GM18909 (cell line): ENCODE measurements at regions not wholly inside any gene's neighbourhood (a gene's known extent, or its start where the extent isn't known, plus 50 kb on each side); places are given as distances from the start of the nearest gene placed in this dataset.

ENCODE experiments used
- ATAC-seq: cut with Tn5 transposase; IDR thresholded peaks from one replicate; pipeline ENCODE4 v1.9.1; 2021; ENCODE audit warnings: mild to moderate bottlenecking; ENCODE audit not compliant: unreplicated experiment, poor library complexity

- ATAC-seq, result no peak
Measured at GRCh38 chr10:28778524-28778923, 101.2 kb downstream of the BAMBI start.

DNA sequence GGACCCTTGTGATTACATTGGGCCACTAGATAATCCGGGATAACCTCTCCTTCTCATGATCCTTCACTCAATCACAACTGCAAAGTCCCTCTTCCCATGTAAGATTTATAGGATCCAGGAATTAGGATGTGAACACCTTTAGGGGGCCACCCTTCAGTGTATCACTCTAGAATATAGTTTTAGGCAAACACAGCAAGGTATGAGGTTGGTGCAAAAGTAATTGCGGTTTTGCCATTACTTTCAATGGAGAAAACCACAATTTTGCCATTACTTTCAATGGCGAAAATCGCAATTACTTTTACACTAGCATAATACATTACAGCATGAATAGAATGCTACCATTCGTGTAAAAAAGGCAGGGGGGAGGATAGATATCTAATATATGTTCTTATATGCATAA, 104.0 kb downstream of the BAMBI start:
- ATAC-seq, result no peak

DNA sequence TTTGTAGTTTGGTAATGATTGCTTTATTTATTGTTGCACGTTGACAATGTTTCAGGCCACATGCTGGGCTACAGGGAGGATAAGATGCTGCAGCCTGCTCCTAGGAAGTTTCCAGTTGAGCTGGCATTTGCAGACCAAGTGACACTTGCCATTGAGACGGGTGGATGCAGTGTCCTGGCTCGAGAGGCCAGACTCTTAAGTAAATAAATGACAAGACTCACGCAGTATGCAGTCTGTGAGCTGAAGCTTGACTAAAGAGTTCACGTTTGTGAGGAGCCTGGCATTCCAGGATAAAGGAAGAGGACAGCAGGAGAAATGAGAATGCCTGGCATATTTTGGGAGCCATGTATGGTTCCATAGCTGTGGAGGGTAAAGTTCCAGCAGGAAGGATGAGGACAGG, 105.8 kb downstream of the BAMBI start:
- no peak for ATAC-seq

- no peak for ATAC-seq
Measured at GRCh38 chr10:28785018-28785417, 107.7 kb downstream of the BAMBI start.

DNA sequence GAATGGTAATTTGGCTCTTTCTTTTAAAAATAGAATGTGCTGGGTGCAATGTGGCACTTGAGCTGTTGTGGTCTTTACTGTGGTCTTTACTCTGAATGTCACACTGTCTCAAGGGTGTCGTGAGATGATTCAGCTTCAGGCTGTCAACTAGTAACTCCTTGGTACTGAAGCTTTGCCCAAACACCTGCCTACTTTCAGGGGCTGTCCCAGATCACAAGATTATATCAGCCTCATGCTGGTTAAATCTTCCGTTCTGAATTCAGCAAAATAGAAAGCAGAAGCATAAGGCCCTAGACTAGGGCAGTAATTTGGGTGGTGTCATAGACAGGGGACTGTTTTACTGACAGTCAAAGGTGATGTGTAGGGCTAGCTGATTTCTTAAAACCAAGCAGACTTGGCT, 110.9 kb downstream of the BAMBI start:
- ATAC-seq, result peak; percentile 88

DNA sequence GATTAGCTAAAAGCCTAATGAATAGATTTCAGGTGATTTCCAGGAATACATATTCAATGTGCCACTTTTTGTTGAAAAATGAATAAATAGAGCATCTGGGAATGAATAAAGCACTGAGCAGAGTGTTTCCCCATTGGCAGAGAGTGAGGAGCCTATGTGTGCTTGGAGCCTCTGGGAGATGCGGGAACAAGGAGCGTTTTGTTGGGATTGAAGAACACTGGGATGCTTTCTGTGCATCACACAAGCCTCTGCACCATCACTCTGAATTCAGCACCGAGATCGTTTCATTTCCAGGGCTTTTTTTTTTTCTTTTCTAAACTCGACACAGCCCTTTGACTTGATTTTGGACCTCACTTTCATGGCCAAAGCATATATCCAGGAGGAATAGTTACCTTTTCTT, 111.4 kb downstream of the BAMBI start:
- no peak for ATAC-seq

DNA sequence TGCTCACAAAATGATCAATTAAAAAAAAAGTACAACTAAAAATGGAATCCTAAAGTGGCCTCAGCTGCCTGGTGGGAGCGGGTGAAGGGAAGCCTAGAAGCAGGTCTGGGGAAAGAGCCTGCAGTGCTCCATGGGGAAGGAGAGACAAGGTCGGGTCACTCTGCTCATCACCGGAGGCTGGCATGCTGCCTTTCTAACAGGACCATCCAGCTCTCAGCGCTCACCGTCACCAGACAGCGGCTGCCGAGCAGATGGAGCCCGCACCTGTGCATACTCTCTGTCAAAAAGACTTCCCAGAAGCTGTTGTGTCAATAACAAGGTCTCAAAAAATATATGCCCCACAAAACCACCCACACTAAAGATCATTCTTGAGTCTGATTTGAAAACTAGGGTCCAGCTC, 112.8 kb downstream of the BAMBI start:
- ATAC-seq, result no peak

DNA sequence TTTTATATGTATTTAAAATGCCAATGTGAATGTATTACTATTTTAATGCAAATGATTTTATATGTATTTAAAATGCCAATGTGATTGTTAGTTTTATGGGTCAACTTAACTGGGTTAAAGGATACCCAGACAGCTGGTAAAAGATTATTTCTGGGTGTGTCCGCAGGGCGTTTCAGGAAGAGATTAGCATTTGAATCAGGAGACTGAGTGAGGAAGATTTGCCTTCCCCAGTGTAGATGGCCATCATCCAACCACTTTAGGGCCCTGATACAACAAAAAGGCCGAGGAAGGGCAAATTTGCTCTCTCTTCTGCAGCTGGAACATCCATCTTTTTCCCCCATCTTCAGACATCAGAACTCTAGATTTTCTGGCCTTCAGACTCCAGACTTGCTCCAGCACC, 116.2 kb downstream of the BAMBI start:
- ATAC-seq, result no peak

DNA sequence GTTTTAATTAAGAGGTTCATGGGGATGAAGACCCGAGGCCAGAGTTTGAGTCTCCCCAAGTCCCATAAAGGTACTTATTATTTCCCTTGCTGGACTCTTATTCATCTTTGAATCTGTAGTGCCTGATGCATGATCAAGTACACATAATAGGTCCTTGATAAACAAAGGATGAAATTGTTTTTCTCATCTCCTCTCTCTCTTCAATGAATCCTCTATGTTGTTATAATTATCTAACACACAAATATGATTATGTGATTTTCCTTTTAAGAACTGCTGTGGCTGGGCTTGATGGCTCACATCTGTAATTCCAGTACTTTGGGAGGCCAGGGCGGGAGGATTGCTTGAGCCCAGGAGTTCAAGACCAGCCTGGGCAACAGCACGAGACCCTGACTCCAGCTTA, 117.7 kb downstream of the BAMBI start:
- no peak for ATAC-seq

DNA sequence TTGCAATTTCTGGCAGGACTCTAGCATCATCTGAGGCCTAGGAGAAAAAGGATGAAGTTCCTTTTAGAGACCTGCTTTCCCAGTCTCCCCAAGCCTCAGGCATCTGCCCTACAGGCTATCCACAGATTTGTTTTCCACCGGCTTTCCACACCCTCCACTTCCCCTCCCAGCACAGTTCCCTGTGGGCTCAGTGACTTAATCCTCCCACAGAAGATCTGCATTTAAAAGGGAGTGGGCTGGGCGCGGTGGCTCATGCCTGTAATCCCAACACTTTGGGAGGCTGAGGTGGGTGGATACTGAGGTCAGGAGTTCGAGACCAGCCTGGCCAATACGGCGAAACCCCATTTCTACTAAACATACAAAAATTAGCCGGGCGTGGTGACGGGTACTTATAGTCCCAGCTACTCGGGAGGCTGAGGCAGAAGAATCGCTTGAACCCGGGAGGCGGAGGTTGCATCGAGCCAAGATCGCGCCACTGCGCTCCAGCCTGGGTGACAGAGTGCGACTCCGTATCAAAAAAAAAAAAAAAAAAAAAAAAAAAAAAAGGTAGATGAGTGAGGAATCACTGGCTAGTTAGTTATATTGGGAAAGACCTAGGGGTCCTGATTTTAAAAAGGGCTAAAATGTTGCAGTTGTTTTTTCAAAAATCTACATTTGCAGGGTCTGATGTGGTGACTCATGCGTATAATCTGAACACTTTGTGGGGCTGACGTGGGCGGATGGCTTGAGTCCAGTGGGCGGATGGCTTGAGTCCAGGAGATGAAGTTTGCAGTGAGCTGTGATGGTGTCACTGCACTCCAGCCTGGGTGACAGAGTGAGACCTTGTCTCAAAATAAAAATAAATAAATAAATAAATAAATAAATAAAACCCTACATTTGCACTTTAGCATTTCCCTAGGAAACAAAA, 119.5 kb downstream of the BAMBI start:
- no peak for ATAC-seq

GRCh38 chr10:28797904-28798371, 120.6 kb downstream of the BAMBI start:
- ATAC-seq, result no peak

DNA sequence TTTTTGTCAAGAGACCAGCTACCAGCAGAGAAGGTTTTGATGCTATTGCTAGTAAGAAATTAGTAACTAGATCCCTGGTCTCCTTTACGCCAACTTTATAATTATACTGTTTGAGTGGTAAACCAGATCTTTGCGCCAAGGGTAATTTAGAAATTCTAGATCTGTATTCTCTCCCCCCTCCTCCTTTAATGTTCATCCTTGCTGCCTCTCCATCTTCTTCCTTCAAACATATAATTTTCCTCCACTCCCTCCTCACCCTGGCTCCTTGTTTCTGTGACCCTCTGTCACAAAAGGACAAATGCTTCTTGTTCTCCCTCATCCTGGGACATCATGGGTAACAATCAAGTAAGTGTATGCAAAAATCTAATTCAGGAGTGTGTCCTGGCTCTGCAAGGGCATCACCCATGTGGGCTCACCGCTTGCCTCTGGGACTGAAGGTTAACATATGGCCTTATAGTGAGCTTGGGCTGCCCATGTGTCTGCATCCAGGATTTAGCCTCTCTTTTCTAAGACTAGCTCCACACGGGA, 121.2 kb downstream of the BAMBI start:
- no peak for ATAC-seq

GRCh38 chr10:28798964-28799363, 121.6 kb downstream of the BAMBI start:
- no peak for ATAC-seq

- ATAC-seq, result no peak
Measured at GRCh38 chr10:28800144-28800543, 122.8 kb downstream of the BAMBI start.

DNA sequence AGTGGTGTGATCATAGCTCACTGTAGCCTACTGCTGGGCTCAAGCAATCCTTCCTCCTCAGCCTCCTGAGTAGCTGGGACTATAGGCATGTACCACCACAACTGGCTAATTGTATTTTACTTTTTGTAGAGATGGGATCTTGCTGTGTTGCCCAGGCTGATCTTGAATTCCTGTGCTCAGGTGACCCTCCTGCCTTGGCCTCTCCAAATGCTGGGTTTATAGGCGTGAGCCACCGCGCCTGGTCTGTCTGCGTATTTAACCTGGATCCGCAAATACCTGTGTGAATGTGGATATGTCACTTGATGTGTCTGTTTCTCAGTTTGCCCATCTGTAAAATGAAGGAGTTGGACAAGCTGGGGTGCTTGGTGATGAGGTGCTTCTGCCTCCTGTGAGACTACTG, 123.9 kb downstream of the BAMBI start:
- no peak for ATAC-seq

- no peak for ATAC-seq
Measured at GRCh38 chr10:28801869-28802268, 124.5 kb downstream of the BAMBI start.

- ATAC-seq, result no peak
Measured at GRCh38 chr10:28805390-28805789, 128.1 kb downstream of the BAMBI start.

- no peak for ATAC-seq
Measured at GRCh38 chr10:28806488-28806941, 129.2 kb downstream of the BAMBI start.

DNA sequence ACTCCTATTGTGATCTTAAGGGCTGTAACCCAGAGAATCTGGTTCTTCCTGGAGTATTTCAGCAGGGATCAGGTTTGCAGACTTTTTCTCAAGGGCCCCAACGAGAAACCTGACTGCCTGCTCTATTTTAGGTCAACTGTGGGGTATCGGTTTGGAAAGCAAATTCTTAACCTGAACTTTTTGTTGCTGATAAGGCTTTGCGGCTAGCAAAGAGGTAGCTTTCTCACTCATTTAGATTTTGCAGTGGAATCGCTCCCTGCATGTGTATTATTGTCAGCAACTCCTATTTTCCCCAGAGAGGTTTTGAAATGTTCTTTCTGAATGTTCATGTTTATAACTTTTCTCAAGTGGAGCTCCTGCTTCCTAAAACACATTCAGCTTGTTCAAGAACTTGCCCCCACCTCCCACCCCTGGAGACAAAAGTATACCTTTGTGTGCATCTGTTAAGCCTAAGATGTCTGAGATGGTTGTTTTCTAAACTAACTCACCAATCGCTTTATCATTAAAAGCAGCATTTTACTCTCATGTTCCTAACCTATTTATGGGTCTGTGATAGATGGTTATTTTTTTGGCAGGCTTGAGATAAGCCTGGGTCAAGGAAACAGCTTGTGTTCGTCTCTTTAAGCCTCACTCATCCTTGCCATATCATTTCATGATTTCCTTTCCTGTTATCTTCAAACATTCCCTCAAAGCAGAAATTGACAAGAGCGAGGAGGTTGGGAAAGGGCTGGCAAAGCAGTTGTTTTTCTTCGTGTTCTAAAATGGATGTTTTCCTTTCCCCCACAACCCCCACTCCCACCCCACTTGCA, 129.8 kb downstream of the BAMBI start:
- no peak for ATAC-seq

DNA sequence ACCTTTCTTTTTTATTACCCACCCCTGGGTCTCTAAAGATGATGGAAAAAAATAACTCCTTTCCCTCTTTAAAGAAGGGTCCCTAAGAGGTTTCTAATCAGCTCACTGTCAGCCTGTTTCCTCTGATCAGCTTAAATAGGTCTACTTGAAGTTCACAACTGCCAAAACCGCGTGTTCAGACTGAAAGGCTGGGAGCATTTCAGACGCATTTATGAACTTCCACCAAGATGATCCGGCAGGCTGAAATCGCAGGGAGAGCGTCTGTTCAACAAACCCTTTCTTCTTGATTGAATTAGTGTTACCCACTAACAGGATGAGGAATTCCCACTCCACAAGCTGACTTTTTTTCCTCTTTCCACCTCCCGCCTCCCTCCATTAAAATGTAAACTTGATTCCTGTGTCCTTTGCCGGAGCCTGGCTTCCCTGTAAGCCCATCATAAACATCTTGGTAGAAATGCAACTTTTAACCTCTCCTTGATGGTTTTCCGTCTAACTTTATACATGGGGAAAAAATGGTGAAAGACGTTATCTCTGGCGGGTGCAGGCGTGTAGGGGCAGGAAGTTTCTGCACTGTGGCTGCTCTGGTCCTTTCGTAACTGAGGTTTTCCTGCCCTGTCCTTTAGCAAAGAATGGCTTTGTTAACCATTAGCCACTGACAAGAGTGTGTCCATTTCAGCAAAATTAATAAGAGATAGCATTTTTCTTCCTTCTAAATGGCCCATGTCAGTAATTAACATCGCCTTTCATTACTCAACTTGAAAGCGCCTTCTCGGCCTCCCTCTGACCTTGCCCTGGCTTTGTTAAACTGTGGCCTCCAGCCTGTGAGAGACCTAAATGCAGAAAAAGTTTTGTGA, 130.7 kb downstream of the BAMBI start:
- ATAC-seq, result peak; percentile 68
